Smooth muscle cell (in vitro differentiated cells): ENCODE measurements at regions not wholly inside any gene's neighbourhood (a gene's known extent, or its start where the extent isn't known, plus 50 kb on each side); places are given as distances from the start of the nearest gene placed in this dataset.
"Not testable (repeated sequence)": the region's sequence is repeated elsewhere in the genome, so short reads cannot be mapped to it uniquely, and the experiment has no call there.

Source experiments
- DNase-seq: peaks from one replicate; lab custom pipeline; 2025; ENCODE audit not compliant: unreplicated experiment; lab: John Stamatoyannopoulos, UW
- H2AFZ ChIP-seq: fragments of 200-600 bp; sonication (generic); 2 replicates; pipeline ENCODE4 v1.6.0; 2016; ENCODE audit warnings: antibody characterized with exemption, low read depth, mild to moderate bottlenecking
- H3F3A ChIP-seq: fragments of 200-600 bp; sonication (generic); 2 replicates; pipeline ENCODE4 v1.6.0; 2017; ENCODE audit warnings: antibody characterized with exemption, low read depth
- H3K27ac ChIP-seq: fragments of 200-600 bp; sonication (generic); 2 replicates; pipeline ENCODE4 v1.5.1; 2016; ENCODE audit warnings: low read depth, mild to moderate bottlenecking
- H3K27me3 ChIP-seq: fragments of 200-600 bp; sonication (generic); 2 replicates; pipeline ENCODE4 v1.6.1; 2016; ENCODE audit warnings: low read depth, mild to moderate bottlenecking
- H3K36me3 ChIP-seq: fragments of 200-600 bp; sonication (generic); 2 replicates; pipeline ENCODE4 v1.5.1; 2016; ENCODE audit warnings: low read depth
- H3K4me1 ChIP-seq: fragments of 200-600 bp; sonication (generic); 2 replicates; pipeline ENCODE4 v1.5.1; 2016; ENCODE audit warnings: low read depth
- H3K4me2 ChIP-seq: fragments of 200-600 bp; sonication (generic); 2 replicates; pipeline ENCODE4 v1.6.0; 2016; ENCODE audit warnings: mild to moderate bottlenecking
- H3K4me3 ChIP-seq: fragments of 200-600 bp; sonication (generic); 2 replicates; pipeline ENCODE4 v1.5.1; 2016; ENCODE audit warnings: mild to moderate bottlenecking
- H3K79me2 ChIP-seq: fragments of 200-600 bp; sonication (generic); 2 replicates; pipeline ENCODE4 v1.6.0; 2016; ENCODE audit warnings: low read depth, mild to moderate bottlenecking
- H3K9ac ChIP-seq: fragments of 200-600 bp; sonication (generic); 2 replicates; pipeline ENCODE4 v1.6.0; 2016; ENCODE audit warnings: low read depth
- H3K9me3 ChIP-seq: fragments of 200-600 bp; sonication (generic); replicated peaks from 2 replicates; pipeline ENCODE4 v1.5.1; 2016; ENCODE audit warnings: low read depth
- H4K20me1 ChIP-seq: fragments of 200-600 bp; sonication (generic); 2 replicates; pipeline ENCODE4 v1.6.0; 2016; ENCODE audit warnings: low read depth
- WGBS: methylation state at CpG from one replicate; pipeline ENCODE4 v1.1.7; 2016; ENCODE audit warnings: low lambda C conversion rate; 5-methylcytosine and 5-hydroxymethylcytosine counted together
- TF ChIP-seq, protein P1 (sequence below): fragments of 200-600 bp; sonication (generic); IDR thresholded peaks from 2 replicates; pipeline ENCODE4 v1.5.1; 2017; ENCODE audit warnings: borderline replicate concordance, mild to moderate bottlenecking, antibody characterized with exemption; ENCODE audit not compliant: insufficient read depth, poor library complexity, severe bottlenecking

DNA sequence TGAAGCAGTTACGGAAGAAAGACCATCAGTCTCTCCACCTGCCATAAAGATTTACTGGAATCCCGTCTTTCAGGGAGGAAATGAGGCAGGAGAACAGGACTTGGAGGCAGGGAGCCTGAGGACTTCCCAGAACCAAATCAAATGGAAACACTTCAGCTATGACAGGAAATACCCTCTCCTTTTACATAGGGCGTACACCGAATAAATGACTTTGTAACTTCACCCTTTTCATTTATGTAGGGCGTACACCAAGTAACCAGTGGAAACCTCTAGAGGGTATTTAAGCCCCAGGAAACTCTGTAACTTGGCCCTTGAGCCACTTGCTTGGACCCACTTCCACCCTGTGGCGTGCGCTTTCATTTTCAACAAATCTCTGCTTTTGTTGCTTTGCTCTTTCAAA is 218.3 kb upstream of the SLC39A10 start:
- TF ChIP-seq, protein P1, sequence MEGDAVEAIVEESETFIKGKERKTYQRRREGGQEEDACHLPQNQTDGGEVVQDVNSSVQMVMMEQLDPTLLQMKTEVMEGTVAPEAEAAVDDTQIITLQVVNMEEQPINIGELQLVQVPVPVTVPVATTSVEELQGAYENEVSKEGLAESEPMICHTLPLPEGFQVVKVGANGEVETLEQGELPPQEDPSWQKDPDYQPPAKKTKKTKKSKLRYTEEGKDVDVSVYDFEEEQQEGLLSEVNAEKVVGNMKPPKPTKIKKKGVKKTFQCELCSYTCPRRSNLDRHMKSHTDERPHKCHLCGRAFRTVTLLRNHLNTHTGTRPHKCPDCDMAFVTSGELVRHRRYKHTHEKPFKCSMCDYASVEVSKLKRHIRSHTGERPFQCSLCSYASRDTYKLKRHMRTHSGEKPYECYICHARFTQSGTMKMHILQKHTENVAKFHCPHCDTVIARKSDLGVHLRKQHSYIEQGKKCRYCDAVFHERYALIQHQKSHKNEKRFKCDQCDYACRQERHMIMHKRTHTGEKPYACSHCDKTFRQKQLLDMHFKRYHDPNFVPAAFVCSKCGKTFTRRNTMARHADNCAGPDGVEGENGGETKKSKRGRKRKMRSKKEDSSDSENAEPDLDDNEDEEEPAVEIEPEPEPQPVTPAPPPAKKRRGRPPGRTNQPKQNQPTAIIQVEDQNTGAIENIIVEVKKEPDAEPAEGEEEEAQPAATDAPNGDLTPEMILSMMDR = no peak
- Histone ChIP-seq H3K79me2 (no peaks in the 10 kb centered on the region), H3K4me2 (no peak overlapping the region), H3F3A (no peaks in the 10 kb centered on the region), H3K4me3 (no peak overlapping the region), H3K9me3 (no peaks in the 10 kb centered on the region), H3K4me1 (no peaks in the 10 kb centered on the region), H3K36me3 (no peaks in the 10 kb centered on the region), H4K20me1 (no peaks in the 10 kb centered on the region), H3K27me3 (no peaks in the 10 kb centered on the region), H3K9ac (no peak overlapping the region), H3K27ac (no peak overlapping the region), H2AFZ (no peak overlapping the region)
- WGBS = 97% methylated on average over 7 of the region's 7 CpGs
- no peak for DNase-seq

- H3K36me3 ChIP-seq = no peaks in the 10 kb centered on the region
- H3K4me2 ChIP-seq = no peak overlapping the region
- DNase-seq = no peak
- H3K9ac ChIP-seq = no peak overlapping the region
- H3K4me1 ChIP-seq = no peaks in the 10 kb centered on the region
- TF ChIP-seq, protein P1 = no peak
- H3K4me3 ChIP-seq = no peak overlapping the region
- no peak overlapping the region for H2AFZ ChIP-seq
- WGBS = 95% methylated on average over 18 of the region's 18 CpGs
- H4K20me1 ChIP-seq = no peaks in the 10 kb centered on the region
- no peak overlapping the region for H3K27ac ChIP-seq
- no peaks in the 10 kb centered on the region for H3K27me3 ChIP-seq
- H3F3A ChIP-seq = no peaks in the 10 kb centered on the region
- no peaks in the 10 kb centered on the region for H3K79me2 ChIP-seq
- H3K9me3 ChIP-seq = no peaks in the 10 kb centered on the region
Measured at GRCh38 chr2:195437521-195437920, 219.5 kb upstream of the SLC39A10 start.

DNA sequence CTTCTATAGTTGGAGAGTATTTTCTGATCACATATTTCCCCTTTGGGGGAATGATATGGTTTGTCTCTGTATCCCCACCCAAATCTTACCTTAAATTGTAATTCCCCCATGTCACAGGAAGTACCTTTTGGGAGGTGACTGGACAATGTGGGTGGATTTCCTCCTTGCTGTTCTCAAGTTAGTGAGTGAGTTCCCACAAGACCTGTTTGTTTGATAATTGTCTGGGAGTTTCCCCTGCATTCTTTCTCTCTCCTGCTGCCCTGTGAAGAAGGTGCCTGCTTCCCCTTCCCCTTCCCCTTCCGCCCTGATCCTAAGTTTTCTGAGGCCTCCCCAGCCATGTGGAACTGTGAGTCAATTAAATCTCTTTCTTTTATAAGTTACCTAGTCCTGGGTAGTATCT is 222.7 kb upstream of the SLC39A10 start:
- H3K79me2 ChIP-seq = no peaks in the 10 kb centered on the region
- DNase-seq = no peak
- H3K4me1 ChIP-seq = no peaks in the 10 kb centered on the region
- no peak overlapping the region for H3K27ac ChIP-seq
- H4K20me1 ChIP-seq = no peaks in the 10 kb centered on the region
- H3K9ac ChIP-seq = no peak overlapping the region
- H3K4me2 ChIP-seq = no peak overlapping the region
- H3K36me3 ChIP-seq = no peaks in the 10 kb centered on the region
- H3K9me3 ChIP-seq = no peaks in the 10 kb centered on the region
- no peak overlapping the region for H2AFZ ChIP-seq
- H3K27me3 ChIP-seq = no peaks in the 10 kb centered on the region
- TF ChIP-seq, protein P1 = no peak
- 90% methylated on average over 1 of the region's 1 CpG for WGBS
- H3F3A ChIP-seq = no peaks in the 10 kb centered on the region
- H3K4me3 ChIP-seq = no peak overlapping the region

DNA sequence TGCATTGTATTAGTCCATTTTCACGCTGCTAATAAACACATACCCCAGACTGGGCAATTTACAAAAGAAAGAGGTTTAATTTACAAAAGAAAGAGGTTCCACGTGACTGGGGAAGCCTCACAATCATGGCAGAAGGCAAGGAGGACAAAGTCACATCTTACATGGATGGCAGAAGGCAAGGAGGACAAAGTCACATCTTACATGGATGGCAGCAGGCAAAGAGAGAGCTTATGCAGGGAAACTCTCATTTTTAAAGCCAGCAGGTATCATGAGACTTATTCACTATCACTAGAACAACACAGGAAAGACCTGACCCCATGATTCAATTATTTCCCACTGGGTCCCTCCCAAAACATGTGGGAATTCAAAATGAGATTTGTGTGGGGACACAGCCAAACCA is 223.3 kb upstream of the SLC39A10 start:
- not testable (repeated sequence) for H4K20me1 ChIP-seq, H3F3A ChIP-seq, H3K27me3 ChIP-seq, H3K9ac ChIP-seq, H3K79me2 ChIP-seq, H3K36me3 ChIP-seq, H3K4me3 ChIP-seq, H3K27ac ChIP-seq, H3K4me1 ChIP-seq, H3K4me2 ChIP-seq, H3K9me3 ChIP-seq, DNase-seq
- WGBS = 72% methylated on average over 2 of the region's 2 CpGs
- H2AFZ ChIP-seq = peak overlapping the region; percentile 21
